OCI-LY1 (cell line): ENCODE measurements at regions not wholly inside any gene's neighbourhood (a gene's known extent, or its start where the extent isn't known, plus 50 kb on each side); places are given as distances from the start of the nearest gene placed in this dataset.

ENCODE experiments used
- CTCF ChIP-seq: fragments of 200-600 bp; sonication (generic), shearing (Covaris generic); IDR thresholded peaks from 2 replicates; pipeline ENCODE4 v1.5.1; 2017; ENCODE audit warnings: mild to moderate bottlenecking, antibody characterized with exemption, low read length, moderate library complexity, mixed read lengths
- EZH2 ChIP-seq: fragments of 200-600 bp; sonication (generic), shearing (Covaris generic); IDR thresholded peaks from 2 replicates; pipeline ENCODE4 v1.8.0; 2017; ENCODE audit warnings: borderline replicate concordance, mixed run types, mild to moderate bottlenecking, antibody characterized with exemption, low read length, moderate library complexity, mixed read lengths

DNA sequence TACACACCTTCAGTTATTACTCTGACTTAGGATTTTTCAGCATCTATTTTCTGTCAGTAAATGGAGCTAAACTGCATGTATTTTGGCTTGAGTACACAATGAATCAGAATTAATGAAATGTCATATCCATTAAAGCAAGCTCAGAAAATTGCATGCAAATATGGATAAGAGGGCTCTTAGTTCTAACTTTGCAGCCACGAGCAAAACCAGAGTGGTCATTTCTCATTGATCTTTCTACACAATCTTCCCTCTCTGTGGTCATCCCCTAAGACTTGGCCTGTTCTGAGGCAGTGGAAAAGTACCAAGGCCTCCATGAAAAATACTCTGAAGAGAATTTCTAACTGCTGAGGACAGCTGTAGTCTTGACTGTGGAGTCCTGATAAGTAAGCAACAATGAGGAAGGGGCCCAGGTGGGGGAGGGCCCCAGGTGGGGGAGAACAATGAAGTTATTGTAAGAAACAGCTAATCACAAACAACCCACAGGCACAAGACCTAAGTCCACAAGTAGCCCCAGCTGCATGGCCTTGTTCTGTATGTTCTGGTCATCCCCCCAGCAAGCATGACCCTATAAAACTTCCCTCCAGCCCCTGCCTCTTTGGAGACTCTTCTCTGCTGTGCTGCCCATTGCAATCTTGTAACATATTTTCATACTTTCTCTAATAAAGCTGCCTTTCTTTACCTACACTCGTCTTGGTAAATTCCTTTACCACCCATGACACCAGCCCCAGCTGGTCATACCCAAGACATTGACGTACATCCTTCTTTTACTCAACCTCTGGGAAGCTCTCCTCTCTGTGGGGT, 230.3 kb downstream of the TDRD15 start:
- no peak for TF ChIP-seq CTCF
- TF ChIP-seq EZH2 = no peak
